ENCODE measurements at regions not wholly inside any gene's neighbourhood (a gene's known extent, or its start where the extent isn't known, plus 50 kb on each side); places are given as distances from the start of the nearest gene placed in this dataset.

DNA sequence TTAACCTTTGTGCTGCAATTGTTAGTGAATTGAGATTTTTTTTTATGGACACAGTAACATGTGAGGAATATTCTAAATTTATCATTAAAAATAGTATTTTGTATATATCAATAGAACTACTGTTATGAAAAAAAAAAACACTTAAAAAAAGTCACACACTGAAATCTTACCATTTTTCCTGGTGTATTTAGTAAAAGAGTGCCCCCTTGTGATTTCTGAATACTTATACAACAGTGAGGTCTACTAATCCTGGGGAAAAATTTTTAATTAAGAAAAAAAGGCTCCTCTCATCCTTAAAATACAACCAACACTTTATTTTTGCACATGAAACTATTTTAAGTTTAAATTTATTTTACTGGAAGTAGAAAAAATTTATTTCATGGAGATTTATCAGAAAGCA lies 56.4 kb upstream of the SPOCK3 start:
- no peaks in the 10 kb centered on the region for H3F3A ChIP-seq (ENCODE audit: insufficient read depth, low read length, poor library complexity, severe bottlenecking)
- no peak overlapping the region for H3K9ac ChIP-seq (ENCODE audit: low read length)
- no peaks in the 10 kb centered on the region for H3K27me3 ChIP-seq (ENCODE audit: insufficient read depth, low read depth, low read length)
- no peaks in the 10 kb centered on the region for H3K36me3 ChIP-seq (ENCODE audit: insufficient read depth, low read length)
- no peak overlapping the region for H2AFZ ChIP-seq (ENCODE audit: low read depth, low read length)
- H3K4me2 ChIP-seq (ENCODE audit: low read length) = no peak overlapping the region
- H3K4me3 ChIP-seq (ENCODE audit: low read length) = no peak overlapping the region
- no peaks in the 10 kb centered on the region for H3K9me3 ChIP-seq (ENCODE audit: low read length)
- H4K20me1 ChIP-seq (ENCODE audit: insufficient read depth) = no peaks in the 10 kb centered on the region
- no peak overlapping the region for H3K27ac ChIP-seq (ENCODE audit: low read length)
- no peaks in the 10 kb centered on the region for H3K79me2 ChIP-seq (replicated peaks; ENCODE audit: insufficient read depth, low read length)
- no peak for TF ChIP-seq POLR2AphosphoS5 (IDR thresholded peaks at IDR 0.05)
- TF ChIP-seq, protein P1, sequence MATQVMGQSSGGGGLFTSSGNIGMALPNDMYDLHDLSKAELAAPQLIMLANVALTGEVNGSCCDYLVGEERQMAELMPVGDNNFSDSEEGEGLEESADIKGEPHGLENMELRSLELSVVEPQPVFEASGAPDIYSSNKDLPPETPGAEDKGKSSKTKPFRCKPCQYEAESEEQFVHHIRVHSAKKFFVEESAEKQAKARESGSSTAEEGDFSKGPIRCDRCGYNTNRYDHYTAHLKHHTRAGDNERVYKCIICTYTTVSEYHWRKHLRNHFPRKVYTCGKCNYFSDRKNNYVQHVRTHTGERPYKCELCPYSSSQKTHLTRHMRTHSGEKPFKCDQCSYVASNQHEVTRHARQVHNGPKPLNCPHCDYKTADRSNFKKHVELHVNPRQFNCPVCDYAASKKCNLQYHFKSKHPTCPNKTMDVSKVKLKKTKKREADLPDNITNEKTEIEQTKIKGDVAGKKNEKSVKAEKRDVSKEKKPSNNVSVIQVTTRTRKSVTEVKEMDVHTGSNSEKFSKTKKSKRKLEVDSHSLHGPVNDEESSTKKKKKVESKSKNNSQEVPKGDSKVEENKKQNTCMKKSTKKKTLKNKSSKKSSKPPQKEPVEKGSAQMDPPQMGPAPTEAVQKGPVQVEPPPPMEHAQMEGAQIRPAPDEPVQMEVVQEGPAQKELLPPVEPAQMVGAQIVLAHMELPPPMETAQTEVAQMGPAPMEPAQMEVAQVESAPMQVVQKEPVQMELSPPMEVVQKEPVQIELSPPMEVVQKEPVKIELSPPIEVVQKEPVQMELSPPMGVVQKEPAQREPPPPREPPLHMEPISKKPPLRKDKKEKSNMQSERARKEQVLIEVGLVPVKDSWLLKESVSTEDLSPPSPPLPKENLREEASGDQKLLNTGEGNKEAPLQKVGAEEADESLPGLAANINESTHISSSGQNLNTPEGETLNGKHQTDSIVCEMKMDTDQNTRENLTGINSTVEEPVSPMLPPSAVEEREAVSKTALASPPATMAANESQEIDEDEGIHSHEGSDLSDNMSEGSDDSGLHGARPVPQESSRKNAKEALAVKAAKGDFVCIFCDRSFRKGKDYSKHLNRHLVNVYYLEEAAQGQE (IDR thresholded peaks at IDR 0.05; ENCODE audit: borderline replicate concordance) = no peak
- TF ChIP-seq EZH2 (IDR thresholded peaks at IDR 0.05; ENCODE audit: borderline replicate concordance, insufficient read depth, low read length, poor library complexity, severe bottlenecking) = no peak
- peak; percentile 67 for TF ChIP-seq SMC3 (conservative IDR thresholded peaks at IDR 0.05; ENCODE audit: poor library complexity)
- TF ChIP-seq MXI1 (conservative IDR thresholded peaks at IDR 0.05; ENCODE audit: poor library complexity, severe bottlenecking) = no peak
- TF ChIP-seq EP300 (conservative IDR thresholded peaks at IDR 0.05; ENCODE audit: poor library complexity, severe bottlenecking) = no peak
- TF ChIP-seq RAD21 (conservative IDR thresholded peaks at IDR 0.05) = peak; percentile 70
- TF ChIP-seq, protein P2, sequence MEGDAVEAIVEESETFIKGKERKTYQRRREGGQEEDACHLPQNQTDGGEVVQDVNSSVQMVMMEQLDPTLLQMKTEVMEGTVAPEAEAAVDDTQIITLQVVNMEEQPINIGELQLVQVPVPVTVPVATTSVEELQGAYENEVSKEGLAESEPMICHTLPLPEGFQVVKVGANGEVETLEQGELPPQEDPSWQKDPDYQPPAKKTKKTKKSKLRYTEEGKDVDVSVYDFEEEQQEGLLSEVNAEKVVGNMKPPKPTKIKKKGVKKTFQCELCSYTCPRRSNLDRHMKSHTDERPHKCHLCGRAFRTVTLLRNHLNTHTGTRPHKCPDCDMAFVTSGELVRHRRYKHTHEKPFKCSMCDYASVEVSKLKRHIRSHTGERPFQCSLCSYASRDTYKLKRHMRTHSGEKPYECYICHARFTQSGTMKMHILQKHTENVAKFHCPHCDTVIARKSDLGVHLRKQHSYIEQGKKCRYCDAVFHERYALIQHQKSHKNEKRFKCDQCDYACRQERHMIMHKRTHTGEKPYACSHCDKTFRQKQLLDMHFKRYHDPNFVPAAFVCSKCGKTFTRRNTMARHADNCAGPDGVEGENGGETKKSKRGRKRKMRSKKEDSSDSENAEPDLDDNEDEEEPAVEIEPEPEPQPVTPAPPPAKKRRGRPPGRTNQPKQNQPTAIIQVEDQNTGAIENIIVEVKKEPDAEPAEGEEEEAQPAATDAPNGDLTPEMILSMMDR (IDR thresholded peaks at IDR 0.05; ENCODE audit: poor library complexity, severe bottlenecking) = peak; percentile 60
- no peak for TF ChIP-seq TAF1 (IDR thresholded peaks at IDR 0.05; ENCODE audit: low read depth)
- H3K9me2 ChIP-seq (ENCODE audit: insufficient read depth, low read length) = no peaks in the 10 kb centered on the region

DNA sequence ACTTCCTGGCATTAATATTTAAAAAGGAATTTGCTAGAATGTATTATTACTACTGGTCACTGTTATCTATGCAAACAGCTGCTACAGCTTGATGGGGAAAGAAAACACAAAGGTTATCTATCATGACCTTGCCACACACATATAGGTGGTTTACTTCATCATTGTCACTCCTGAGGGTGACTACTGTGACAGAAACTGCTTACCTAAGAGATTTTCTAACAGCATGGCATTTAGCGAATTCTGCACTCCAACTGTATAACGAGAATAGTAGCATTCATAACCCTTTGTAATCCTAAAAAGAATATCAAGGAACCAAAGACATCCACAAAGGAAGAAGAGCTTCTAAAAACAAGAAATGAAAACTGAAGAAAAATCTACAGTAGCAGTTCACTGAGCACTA lies 74.6 kb upstream of the SPOCK3 start:
- Histone ChIP-seq H3K27me3 (ENCODE audit: insufficient read depth, low read depth, low read length) (no peaks in the 10 kb centered on the region), H3K9me2 (ENCODE audit: insufficient read depth, low read length) (no peaks in the 10 kb centered on the region), H2AFZ (ENCODE audit: low read depth, low read length) (no peak overlapping the region), H3K4me3 (ENCODE audit: low read length) (no peak overlapping the region), H4K20me1 (ENCODE audit: insufficient read depth) (no peaks in the 10 kb centered on the region), H3K4me2 (ENCODE audit: low read length) (no peak overlapping the region), H3K9ac (ENCODE audit: low read length) (no peak overlapping the region), H3K9me3 (ENCODE audit: low read length) (no peaks in the 10 kb centered on the region), H3K36me3 (ENCODE audit: insufficient read depth, low read length) (no peaks in the 10 kb centered on the region), H3K27ac (ENCODE audit: low read length) (no peak overlapping the region), H3K79me2 (replicated peaks; ENCODE audit: insufficient read depth, low read length) (no peaks in the 10 kb centered on the region), H3F3A (ENCODE audit: insufficient read depth, low read length, poor library complexity, severe bottlenecking) (no peaks in the 10 kb centered on the region)
- TF ChIP-seq TAF1 (IDR thresholded peaks at IDR 0.05; ENCODE audit: low read depth) (no peak), SMC3 (conservative IDR thresholded peaks at IDR 0.05; ENCODE audit: poor library complexity) (no peak)
- TF ChIP-seq, protein P2 (IDR thresholded peaks at IDR 0.05; ENCODE audit: poor library complexity, severe bottlenecking) = no peak

All from neural cell (in vitro differentiated cells).